ENCODE measurements at regions not wholly inside any gene's neighbourhood (a gene's known extent, or its start where the extent isn't known, plus 50 kb on each side); places are given as distances from the start of the nearest gene placed in this dataset.
"Not testable (repeated sequence)": the region's sequence is repeated elsewhere in the genome, so short reads cannot be mapped to it uniquely, and the experiment has no call there.

DNA sequence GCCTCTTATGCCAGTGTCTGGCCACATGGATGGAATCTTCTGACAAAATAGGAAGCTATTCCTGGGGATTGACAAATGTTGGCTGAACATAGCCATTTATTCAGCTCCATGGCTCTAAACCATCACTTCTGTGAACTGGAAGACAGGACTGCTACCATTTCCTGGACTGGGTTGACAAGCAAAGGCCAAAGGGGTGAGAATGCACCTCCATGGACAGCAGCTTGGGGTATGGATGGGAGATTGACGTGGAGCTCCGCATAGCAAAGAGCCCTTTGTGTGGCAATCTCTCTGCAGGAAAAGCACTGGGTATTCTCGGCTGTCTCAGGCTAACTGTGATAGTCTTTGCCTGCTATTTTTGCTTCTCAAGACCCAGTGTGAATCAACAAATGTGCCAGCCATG is 223.0 kb upstream of the EGLN3 start:
- DNase-seq (ENCODE audit: low read depth) = no peak

DNA sequence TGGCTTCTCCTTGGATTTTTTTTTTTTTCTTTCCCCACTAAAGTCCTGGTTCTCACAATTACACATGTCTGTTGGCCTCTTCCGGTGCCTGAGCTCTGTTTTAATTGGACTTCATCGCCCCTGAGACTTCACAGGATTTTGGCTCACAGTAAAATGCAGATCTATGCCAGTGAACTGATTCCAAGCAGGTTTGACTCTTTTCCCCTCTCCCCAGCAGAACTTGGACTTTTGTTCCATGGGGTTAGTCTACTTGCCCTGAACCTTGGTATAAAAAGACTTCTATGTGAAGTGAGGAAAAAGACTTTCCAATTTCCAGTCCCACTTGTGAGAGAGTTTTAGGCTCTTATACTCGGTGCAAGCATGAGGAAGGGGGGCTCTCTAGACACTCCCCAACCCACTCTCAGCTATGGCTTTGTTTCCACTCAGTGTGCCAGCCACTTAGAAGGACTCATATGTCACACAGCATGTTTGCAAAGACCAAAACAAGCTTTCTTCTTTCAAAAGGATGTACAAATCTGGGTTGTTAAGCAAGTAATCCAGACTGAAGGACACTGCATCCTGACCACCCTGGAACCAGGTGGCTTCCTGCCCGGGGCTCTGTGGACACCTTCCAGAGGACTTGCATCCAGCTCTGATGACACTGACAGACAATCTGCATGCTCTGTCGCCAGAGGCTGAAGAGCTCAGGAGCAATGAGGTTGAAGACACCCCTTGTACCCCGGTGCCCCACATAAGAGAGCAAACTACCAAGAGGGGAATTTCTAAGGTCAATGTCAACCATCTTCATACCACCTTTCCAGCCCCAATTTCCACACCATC is 221.9 kb upstream of the EGLN3 start:
- no peak for DNase-seq (ENCODE audit: low read depth)

DNA sequence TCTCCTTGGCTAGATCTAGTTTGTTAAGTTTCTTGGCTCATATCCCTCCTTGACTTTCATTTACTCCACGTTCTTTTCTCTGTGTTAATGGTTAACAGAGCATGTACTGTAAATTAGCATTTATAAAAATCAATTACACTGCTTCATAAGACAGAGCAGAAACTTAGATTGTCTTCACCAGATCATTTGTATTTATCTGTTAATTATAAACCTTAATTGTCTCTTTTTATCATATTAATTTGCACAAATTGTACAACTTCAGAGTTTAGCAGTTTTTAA is 221.2 kb upstream of the EGLN3 start:
- no peak for DNase-seq (ENCODE audit: low read depth)

DNA sequence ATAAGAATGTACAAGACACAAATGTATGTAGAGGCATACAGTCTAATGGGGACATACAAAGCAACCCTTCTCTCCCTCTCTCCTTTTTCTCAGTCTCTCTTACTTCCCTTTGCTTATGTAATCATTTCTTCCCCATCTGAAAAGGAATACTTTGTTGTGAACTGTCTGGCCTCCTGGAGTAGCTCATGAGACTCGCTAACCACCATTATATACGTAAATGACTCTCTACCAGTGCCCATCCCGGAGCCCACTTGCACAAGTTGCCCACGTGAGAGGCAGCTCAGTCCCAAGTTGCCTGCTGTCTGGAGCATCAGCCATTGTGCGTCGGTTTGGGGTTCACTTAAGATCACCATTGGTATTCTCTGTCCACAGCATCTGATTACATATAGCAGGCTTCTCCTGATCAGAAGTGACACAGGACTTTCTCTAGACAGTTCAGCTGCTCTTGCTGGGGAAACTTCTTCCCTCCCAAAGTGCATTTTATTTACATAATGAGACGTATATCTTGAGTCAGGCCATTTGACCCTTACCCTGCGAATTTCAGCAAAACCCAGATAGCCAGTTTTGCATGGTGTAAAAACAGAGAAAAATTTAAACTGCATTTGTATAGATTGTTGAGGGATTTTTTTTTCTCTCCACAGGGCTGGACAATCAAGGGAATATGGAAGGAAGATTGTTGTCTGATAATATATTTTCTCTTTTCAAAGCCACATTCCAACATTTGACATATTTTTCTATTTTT is 220.7 kb upstream of the EGLN3 start:
- no peak for DNase-seq (ENCODE audit: low read depth)

DNA sequence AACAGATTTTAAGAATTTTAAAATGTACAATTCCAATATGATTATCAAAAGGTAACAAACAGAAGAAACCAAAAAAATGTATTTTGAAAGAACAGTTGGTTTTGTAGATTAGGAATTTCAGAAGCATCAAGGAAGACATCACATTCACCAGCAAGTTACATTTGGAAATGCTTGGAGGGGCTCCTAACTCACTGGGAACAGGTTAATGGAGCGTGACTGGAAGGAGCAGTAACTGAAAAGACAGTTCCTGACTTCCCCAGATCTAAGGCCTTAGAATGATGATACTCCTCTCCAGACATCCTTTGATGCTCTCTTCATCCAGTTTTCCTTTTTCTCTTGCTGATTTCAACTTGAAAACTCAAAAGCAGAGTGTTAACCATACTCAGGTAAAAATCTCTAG is 220.0 kb upstream of the EGLN3 start:
- no peak for DNase-seq (ENCODE audit: low read depth)

DNA sequence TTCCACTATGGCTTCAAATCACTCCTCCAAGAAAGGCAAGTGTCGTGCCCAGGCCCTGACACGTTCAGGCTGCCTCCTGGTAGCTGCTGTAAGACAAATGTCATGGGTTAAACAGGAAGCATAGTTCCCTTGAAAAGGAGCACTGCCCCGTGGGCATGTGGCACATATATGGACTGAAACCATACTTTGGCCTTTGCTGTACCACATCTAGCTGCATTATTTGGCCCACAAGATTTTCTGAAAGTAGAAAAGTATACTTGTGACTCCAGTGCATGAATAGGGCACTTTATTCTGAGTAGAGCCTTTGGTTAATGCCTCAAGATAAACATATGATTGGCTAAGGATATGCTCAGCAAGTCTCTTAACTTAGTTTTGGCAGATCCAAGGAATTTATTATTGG is 218.7 kb upstream of the EGLN3 start:
- DNase-seq (ENCODE audit: low read depth) = no peak

DNA sequence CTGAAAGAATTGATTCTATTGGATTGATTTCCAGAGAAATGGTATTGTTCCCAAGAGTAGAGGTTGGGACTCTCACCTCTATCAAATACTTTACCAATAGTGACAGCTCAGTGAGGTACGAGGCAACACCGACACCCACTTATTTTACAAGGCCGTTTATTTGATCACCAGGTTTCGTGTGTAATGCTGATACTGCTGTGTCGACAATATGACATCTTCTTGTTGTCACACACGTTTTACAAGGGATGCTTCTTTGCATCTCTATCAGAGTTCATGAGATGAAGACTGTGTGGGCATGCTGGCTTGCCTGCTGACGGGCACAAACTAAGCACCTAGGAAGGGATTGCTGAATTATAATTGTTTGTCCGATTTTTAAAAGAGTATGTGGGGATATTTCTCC is 217.8 kb upstream of the EGLN3 start:
- no peak for DNase-seq (ENCODE audit: low read depth)

DNA sequence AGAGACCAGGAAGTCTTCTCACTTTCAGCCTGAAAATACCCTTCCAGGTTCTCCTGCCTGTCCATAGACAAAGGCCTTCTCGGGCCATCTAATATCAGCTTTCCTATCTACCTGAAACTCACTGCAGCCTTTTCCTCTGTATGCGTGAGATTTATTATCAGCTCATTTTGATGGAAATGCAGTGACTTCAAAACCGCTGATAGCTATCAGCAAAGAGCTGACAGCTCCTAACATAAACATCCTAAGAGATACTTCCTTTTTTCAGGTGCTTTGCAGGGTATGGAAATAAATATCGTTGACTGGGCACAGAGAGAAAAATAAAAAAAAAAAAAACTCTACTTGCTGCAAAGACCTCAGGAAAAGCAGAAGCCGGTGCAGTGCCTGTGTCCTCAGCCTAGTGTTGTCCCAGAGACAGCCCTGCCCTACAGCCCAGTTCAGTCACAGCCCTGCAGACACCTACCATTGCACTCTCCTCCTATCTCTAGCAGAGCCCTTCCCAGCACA is 215.0 kb upstream of the EGLN3 start:
- no peak for DNase-seq (ENCODE audit: low read depth)

DNA sequence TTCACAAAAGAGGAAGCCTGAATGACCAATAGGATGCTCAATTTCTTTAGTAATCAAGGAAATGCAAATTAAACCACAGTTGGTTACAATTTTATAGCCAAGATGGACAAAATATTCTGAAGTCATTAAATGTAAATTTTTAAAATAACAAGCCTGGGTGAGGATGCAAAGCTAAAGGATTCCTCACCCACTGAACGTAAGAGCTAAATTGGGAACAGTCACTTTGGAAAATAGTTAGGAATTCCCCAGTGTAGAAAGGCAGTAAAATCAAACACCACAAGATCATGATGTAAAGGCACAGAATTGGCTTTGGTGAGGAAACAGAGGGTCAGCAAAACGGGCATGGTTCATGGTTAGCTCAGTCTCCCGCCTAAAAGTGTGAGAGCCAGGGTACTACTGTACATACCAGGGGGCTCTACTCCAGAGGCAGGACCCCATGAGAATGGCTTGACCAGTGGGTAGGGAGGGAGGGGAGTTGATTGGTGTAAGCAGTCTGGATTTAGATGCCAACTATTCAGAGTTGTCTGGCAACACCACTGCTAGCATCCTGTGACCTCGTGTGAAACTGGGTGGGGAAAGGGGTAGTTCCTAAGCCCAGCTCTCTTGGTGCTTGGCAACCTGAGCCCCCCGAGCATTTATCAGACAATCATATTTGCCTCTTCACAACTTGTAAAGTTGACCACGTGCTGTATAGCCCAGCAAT is 213.4 kb upstream of the EGLN3 start:
- DNase-seq (ENCODE audit: low read depth) = no peak

DNA sequence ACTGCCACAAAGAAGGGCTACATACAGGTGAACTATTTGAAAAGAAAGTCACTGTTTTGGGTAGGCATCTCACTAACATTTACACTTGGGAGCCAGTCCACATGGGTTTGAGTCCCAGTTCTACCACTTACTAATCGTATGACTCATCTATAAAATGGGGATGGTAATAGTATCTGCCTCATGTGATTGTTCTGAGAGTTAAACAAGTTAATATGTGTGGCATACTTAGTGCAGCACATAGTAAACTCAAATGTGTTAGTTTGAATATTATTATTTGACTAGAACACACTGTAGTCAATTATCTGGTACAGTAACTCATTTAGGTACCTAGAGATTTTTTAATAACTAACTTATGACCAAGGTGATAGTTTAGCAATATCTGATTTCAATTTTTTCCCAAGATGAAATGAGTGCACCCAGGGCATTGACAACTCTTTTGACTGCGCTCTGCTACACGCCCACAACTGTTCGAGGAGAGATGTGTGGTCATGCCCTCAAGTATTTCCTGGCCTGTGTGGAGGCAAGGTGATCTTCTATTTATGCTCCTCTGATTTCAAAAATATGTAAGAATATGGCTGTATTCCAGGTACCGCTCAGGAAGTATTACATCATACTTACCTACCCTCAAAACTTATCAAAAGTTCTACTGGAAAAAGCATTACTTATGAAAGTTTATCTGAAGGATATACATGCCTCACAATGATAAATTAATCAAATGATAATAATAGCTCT is 210.6 kb upstream of the EGLN3 start:
- DNase-seq (ENCODE audit: low read depth) = no peak

DNA sequence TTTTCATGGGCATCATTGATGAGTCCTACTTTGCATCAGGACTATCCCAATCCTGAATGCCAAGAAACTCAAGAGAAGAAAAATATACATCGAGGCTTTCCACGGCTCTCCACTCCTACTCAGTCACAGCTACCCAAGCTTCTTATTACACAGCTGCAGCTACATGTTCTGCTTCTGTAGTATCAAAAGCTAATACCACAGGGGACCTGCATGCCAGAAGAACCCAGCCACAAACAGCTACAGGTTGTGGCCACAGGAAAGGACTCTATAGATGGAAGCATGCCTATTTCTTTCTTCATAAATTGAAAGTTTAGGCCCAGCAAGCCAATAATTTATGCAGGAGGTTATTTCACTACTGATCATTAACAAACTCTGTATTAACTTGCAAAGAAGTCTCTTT is 209.7 kb upstream of the EGLN3 start:
- DNase-seq (ENCODE audit: low read depth) = no peak

DNA sequence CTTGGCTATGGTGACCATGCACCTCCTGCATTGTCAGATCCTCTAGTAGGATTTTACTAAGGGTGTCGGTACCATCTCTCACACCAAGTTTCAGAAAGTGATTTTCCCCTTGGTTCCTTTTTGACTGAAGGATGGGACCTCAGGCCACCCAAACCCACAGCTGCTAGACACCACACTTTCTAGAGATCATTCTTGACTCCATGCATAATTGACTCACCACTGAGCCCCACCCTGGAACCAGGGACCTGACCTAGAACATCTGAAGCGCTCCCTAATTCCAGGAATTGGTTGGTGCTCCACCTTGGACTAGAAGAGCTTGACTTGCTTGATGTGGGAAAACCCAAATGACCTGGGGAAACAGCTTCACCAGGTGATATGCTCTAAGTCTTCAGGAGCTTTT is 206.8 kb upstream of the EGLN3 start:
- no peak for DNase-seq (ENCODE audit: low read depth)

DNA sequence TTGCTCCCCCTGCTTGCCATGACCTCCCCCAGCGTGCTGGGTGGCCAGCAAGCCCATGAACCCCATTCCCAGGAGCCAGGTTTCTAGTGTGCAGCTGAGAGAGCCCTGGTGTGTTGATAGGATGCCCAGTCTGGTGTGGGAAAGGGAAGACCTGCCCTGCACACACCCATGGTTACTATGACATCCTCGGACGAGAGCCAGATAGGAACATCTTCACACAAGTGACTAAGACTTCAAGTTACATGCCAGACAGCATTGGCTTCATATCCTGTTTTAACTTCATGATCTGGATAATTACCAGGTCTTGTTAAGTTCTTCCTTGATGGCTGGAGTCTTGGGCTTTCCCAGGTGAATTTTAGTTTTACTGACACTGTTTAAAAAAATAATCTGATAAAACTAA is 196.6 kb upstream of the EGLN3 start:
- DNase-seq (ENCODE audit: low read depth) = no peak

DNA sequence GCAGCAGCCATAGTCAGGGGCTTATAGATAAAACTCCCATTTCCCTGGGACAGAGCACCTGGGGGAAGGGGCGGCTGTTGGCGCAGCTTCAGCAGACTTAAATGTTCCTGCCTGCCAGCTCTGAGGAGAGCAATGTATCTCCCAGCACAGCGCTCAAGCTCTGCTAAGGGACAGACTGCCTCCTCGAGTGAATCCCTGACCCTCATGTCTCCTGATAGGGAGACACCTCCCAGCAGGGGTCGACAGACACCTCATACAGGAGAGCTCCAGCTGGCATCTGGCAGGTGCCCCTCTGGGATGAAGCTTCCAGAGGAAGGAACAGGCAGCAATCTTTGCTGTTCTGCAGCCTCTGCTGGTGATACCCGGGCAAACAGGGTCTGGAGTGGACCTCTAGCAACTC is 189.3 kb upstream of the EGLN3 start:
- not testable (repeated sequence) for DNase-seq (ENCODE audit: low read depth)

DNA sequence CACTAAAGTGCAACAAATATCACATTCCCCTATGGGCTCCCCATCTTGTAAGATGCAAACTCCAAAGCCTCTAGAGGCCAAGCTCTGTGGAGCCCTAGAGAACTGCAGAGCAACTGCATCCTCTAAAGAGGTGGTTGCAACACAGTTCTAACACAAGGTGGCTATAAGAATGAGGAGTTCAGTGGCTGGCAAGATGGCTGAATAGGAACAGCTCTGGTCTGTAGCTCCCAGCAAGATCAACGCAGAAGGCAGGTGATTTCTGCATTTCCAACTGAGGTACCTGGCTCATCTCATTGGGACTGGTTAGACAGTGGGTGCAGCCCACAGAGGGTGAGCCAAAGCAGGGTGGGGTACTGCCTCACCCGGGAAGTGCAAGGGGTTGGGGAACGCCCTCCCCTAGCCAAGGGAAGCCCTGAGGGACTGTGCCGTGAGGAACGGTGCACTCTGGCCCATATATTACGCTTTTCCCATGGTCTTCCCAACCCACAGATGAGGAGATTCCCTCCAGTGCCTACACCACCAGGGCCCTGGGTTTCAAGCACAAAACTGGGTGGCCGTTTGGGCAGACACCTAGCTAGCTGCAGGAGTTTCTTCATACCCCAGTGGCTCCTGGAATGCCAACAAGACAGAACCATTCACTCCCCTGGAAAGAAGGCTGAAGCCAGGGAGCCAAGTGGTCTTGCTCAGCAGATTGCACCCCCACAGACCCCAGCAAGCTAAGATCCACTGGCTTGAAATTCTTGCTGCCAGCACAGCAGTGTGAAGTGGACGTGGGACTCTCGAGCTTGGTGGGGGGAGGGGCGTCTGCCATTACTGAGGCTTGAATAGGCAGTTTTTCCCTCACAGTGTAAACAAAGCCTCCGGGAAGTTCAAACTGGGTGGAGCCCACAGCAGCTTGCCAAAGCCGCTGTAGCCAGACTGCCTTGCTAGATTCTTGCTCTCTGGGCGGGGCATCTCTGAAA is 188.6 kb upstream of the EGLN3 start:
- DNase-seq (ENCODE audit: low read depth) = not testable (repeated sequence)

DNA sequence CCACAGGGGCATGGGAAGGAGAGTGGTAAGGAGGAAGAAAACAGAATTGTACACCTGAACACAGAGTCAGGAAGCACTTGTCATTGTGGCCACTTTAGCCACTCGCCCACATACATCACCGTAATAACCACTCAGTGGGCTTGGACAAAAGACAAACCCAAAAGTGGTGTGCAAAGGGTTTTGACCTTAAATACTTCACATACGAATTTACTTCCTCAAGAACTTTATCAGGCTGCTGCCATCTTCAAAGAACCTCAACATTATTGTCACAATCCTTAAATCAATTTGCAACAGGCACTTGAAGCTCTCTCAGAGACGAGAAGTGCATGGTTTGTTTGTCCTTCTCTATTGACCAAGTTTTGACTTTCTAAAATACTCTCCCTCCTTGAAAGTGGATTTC is 187.3 kb upstream of the EGLN3 start:
- no peak for DNase-seq (ENCODE audit: low read depth)

DNA sequence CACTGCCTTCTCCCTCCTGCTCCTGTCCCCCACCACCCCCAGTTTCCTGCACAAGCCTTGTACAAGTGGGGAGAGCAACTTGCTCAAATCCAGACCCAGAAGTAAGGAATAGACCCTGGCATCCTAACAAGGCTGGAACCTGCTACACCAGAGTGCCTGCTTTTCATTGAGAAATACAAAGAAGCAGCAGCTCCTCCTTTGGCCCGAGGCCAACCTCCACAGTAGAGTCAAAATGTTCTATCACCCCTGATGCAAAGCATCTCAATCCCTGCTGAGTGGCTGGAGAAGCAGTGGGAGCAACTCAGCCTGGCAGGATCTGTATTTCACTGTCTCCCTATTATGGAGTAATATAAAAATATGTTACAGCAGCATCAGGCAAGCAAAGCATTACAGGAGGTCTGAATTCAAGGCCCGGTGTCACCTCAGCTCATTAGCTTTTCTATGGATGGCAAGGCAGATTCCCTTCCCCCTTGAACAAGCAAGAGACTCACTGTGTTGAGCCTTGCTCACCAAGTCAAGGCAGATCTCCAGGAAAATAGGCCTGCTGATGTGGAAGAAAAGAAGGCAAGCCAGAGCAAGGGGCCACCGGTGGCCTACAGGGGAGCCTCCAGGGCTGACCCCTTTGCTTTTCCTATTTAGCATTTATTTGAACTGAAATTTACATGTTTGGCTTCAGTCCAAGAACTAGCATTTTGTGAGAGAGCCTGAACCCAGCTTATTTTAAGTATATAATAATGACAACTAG is 186.3 kb upstream of the EGLN3 start:
- no peak for DNase-seq (ENCODE audit: low read depth)

DNA sequence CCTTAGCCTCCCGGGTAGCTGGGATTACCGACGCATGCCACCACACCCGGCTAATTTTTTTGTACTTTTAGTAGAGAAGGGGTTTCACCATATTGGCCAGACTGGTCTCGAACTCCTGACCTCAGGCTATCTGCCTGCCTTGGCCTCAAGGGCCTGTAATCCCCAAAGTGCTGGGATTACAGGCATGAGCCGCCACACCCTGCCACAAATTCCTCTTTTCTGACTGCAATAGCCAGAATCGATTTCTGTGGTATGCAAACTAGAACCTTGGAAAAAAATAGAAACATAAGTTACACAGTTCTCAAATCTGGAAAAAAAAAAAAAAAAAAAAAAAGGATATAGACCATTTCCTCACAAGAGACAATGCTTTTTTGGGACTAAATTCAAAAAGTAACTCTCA is 184.6 kb upstream of the EGLN3 start:
- no peak for DNase-seq (ENCODE audit: low read depth)

DNA sequence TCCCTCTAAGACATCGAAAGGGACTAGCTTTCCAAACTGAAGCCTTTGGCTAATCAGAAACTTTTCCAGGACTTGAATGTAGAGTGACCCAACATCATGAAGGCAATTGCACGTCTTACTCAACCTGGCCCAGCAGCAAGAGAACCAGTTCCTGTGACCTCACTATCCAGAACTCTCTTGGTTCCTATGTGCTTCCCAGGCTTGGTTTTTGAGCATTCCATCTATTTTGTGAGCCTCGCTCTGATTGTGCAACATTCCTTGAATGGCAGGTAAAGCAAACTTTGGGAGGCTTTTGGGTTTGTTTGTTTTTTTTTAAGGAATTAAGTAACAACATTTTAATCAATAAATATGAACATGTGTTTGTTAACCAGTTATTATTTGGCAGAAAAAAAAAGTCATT is 183.6 kb upstream of the EGLN3 start:
- no peak for DNase-seq (ENCODE audit: low read depth)

DNA sequence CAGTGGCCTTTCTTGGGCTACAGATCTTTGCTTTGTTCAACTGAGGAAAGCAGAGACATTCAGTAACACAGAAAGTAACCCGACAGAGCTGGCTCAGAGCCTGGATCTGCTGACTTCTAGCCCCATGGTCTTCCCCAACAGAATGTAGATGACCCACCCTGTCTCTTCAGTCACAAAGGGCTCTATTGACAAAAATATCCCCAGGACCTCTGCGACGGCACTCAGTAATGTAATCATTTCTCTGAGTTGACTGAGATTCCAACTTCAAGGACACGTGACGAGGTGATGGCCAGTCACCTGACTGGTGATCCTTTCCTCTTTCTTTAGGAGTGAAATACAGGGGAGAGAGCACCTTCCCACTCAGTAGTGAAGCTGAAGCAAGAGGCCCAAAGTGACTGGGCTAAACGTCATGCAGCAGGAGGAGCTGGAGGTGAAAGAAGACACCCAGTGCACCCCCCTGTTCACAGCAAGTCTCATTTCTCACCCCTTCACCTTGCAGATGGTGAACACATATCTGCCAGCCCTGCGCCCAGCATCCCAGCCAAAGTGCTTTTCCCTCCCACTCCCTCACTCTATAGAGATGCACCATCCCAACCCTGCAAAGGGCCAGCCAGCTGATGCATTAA is 179.2 kb upstream of the EGLN3 start:
- no peak for DNase-seq (ENCODE audit: low read depth)
